Smooth muscle cell (in vitro differentiated cells): ENCODE measurements at regions not wholly inside any gene's neighbourhood (a gene's known extent, or its start where the extent isn't known, plus 50 kb on each side); places are given as distances from the start of the nearest gene placed in this dataset.
"Not testable (repeated sequence)": the region's sequence is repeated elsewhere in the genome, so short reads cannot be mapped to it uniquely, and the experiment has no call there.

ENCODE experiments used
- DNase-seq: peaks from one replicate; lab custom pipeline; 2025; ENCODE audit not compliant: unreplicated experiment; lab: John Stamatoyannopoulos, UW
- H2AFZ ChIP-seq: fragments of 200-600 bp; sonication (generic); 2 replicates; pipeline ENCODE4 v1.6.0; 2016; ENCODE audit warnings: antibody characterized with exemption, low read depth, mild to moderate bottlenecking
- H3F3A ChIP-seq: fragments of 200-600 bp; sonication (generic); 2 replicates; pipeline ENCODE4 v1.6.0; 2017; ENCODE audit warnings: antibody characterized with exemption, low read depth
- H3K27ac ChIP-seq: fragments of 200-600 bp; sonication (generic); 2 replicates; pipeline ENCODE4 v1.5.1; 2016; ENCODE audit warnings: low read depth, mild to moderate bottlenecking
- H3K27me3 ChIP-seq: fragments of 200-600 bp; sonication (generic); 2 replicates; pipeline ENCODE4 v1.6.1; 2016; ENCODE audit warnings: low read depth, mild to moderate bottlenecking
- H3K36me3 ChIP-seq: fragments of 200-600 bp; sonication (generic); 2 replicates; pipeline ENCODE4 v1.5.1; 2016; ENCODE audit warnings: low read depth
- H3K4me1 ChIP-seq: fragments of 200-600 bp; sonication (generic); 2 replicates; pipeline ENCODE4 v1.5.1; 2016; ENCODE audit warnings: low read depth
- H3K4me2 ChIP-seq: fragments of 200-600 bp; sonication (generic); 2 replicates; pipeline ENCODE4 v1.6.0; 2016; ENCODE audit warnings: mild to moderate bottlenecking
- H3K4me3 ChIP-seq: fragments of 200-600 bp; sonication (generic); 2 replicates; pipeline ENCODE4 v1.5.1; 2016; ENCODE audit warnings: mild to moderate bottlenecking
- H3K79me2 ChIP-seq: fragments of 200-600 bp; sonication (generic); 2 replicates; pipeline ENCODE4 v1.6.0; 2016; ENCODE audit warnings: low read depth, mild to moderate bottlenecking
- H3K9ac ChIP-seq: fragments of 200-600 bp; sonication (generic); 2 replicates; pipeline ENCODE4 v1.6.0; 2016; ENCODE audit warnings: low read depth
- H3K9me3 ChIP-seq: fragments of 200-600 bp; sonication (generic); replicated peaks from 2 replicates; pipeline ENCODE4 v1.5.1; 2016; ENCODE audit warnings: low read depth
- H4K20me1 ChIP-seq: fragments of 200-600 bp; sonication (generic); 2 replicates; pipeline ENCODE4 v1.6.0; 2016; ENCODE audit warnings: low read depth
- CTCF ChIP-seq: fragments of 200-600 bp; sonication (generic); IDR thresholded peaks from 2 replicates; pipeline ENCODE4 v1.5.1; 2017; ENCODE audit warnings: borderline replicate concordance, mild to moderate bottlenecking, antibody characterized with exemption; ENCODE audit not compliant: insufficient read depth, poor library complexity, severe bottlenecking
- WGBS: methylation state at CpG from one replicate; pipeline ENCODE4 v1.1.7; 2016; ENCODE audit warnings: low lambda C conversion rate; 5-methylcytosine and 5-hydroxymethylcytosine counted together

DNA sequence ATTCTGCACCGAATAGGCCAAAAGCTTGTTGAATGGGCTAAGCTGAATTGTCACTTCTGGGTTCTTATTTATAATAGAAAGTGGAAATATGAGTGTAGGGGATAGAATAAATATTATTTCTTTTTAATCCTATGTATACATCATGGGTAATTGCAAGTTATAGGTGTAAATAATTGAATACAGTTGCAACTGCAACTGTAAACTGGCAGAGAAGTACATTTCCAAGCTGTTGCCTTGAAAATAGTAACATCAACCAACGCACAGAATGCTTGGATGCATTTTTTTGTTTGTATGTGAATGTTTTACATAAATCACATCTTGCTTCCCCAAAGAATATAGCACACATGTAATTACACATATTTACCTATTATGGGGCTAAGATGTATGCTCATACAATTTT lies 234.1 kb downstream of the NNT start:
- Histone ChIP-seq H3K4me1 (no peaks in the 10 kb centered on the region), H4K20me1 (no peaks in the 10 kb centered on the region), H3K27ac (no peak overlapping the region), H3K4me3 (no peak overlapping the region), H3K27me3 (no peaks in the 10 kb centered on the region), H3K9me3 (no peaks in the 10 kb centered on the region), H3F3A (no peaks in the 10 kb centered on the region), H3K4me2 (no peak overlapping the region), H2AFZ (no peak overlapping the region), H3K36me3 (no peaks in the 10 kb centered on the region), H3K79me2 (no peaks in the 10 kb centered on the region), H3K9ac (no peak overlapping the region)
- no peak for TF ChIP-seq CTCF
- no peak for DNase-seq
- 91% methylated on average over 2 of the region's 2 CpGs for WGBS

DNA sequence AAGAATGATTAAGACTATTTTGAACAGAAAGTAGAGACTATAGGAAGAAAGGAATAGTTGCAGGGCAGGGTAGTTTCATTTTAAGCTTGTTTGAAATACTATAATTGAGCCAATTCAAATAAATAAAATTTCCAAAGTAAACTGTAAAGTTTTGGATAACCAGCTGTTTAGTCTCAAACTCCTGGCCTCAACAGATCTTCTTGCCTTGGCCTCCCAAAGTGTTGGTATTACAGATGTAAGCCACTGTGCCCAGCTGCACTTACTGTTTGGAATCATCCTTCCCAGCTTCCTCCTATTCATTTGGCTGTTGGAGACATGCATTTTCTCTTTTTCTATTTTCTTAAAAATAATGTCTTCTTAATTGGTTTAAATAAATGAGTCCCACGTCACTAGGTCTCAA lies 231.0 kb downstream of the NNT start:
- H3K4me3 ChIP-seq, result no peak overlapping the region
- no peak for TF ChIP-seq CTCF
- no peak for DNase-seq
- no peaks in the 10 kb centered on the region for H3K4me1 ChIP-seq
- H3K79me2 ChIP-seq, result no peaks in the 10 kb centered on the region
- no peak overlapping the region for H3K4me2 ChIP-seq
- H2AFZ ChIP-seq, result no peak overlapping the region
- no peaks in the 10 kb centered on the region for H4K20me1 ChIP-seq
- H3K36me3 ChIP-seq, result no peaks in the 10 kb centered on the region
- no peak overlapping the region for H3K9ac ChIP-seq
- no peaks in the 10 kb centered on the region for H3K27me3 ChIP-seq
- H3K9me3 ChIP-seq, result no peaks in the 10 kb centered on the region
- no peaks in the 10 kb centered on the region for H3F3A ChIP-seq
- 84% methylated on average over 1 of the region's 1 CpG for WGBS
- no peak overlapping the region for H3K27ac ChIP-seq

GRCh38 chr5:43824325-43824964 lies 221.5 kb downstream of the NNT start:
- H3F3A ChIP-seq, H3K4me2 ChIP-seq, H3K27me3 ChIP-seq, H4K20me1 ChIP-seq, H3K4me3 ChIP-seq, DNase-seq, H3K36me3 ChIP-seq, H3K9me3 ChIP-seq, H2AFZ ChIP-seq, H3K79me2 ChIP-seq, H3K27ac ChIP-seq, H3K4me1 ChIP-seq, H3K9ac ChIP-seq: not testable (repeated sequence)
- 97% methylated on average over 24 of the region's 26 CpGs for WGBS

GRCh38 chr5:43818394-43818793 lies 215.4 kb downstream of the NNT start:
- not testable (repeated sequence) for H3K27me3 ChIP-seq, H3K4me1 ChIP-seq, DNase-seq, H3K79me2 ChIP-seq, H3K9ac ChIP-seq, H3K36me3 ChIP-seq, H3K4me3 ChIP-seq, H3K4me2 ChIP-seq, H3F3A ChIP-seq, H2AFZ ChIP-seq, H3K9me3 ChIP-seq, H3K27ac ChIP-seq, H4K20me1 ChIP-seq
- WGBS, result 100% methylated on average over 1 of the region's 1 CpG

DNA sequence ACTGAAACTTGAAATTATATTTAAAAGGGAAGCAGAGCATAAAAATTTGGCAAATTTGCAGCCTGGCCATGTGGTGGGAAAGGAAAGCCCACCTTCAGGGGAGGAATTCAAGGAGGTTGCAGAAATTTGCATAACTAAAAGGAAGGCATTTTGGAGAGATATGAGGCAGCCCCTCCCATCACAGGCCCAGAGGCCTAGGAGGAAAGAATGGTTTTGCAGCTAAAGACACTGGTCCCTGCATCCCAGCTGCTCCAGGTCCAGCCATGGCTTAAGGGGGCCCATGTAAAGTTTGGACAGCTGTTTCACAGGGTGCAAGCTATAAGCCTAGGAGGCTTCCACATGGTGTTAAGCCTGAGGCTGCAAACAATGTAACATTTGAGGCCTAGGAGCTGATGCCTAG lies 212.5 kb downstream of the NNT start:
- H3K27ac ChIP-seq, result no peak overlapping the region
- no peaks in the 10 kb centered on the region for H3K4me1 ChIP-seq
- TF ChIP-seq CTCF, result no peak
- no peaks in the 10 kb centered on the region for H3K79me2 ChIP-seq
- no peaks in the 10 kb centered on the region for H3F3A ChIP-seq
- no peak overlapping the region for H3K9ac ChIP-seq
- H3K9me3 ChIP-seq, result no peaks in the 10 kb centered on the region
- H4K20me1 ChIP-seq, result no peaks in the 10 kb centered on the region
- H2AFZ ChIP-seq, result no peak overlapping the region
- DNase-seq, result no peak
- H3K27me3 ChIP-seq, result no peaks in the 10 kb centered on the region
- no peaks in the 10 kb centered on the region for H3K36me3 ChIP-seq
- no peak overlapping the region for H3K4me2 ChIP-seq
- no peak overlapping the region for H3K4me3 ChIP-seq
